Liver (tissue), 8 donors: ENCODE measurements at regions not wholly inside any gene's neighbourhood (a gene's known extent, or its start where the extent isn't known, plus 50 kb on each side); places are given as distances from the start of the nearest gene placed in this dataset.

Experiments used
- DNase-seq: peaks from one replicate; pipeline ENCODE4 v3.0.0-alpha.2; 2017; ENCODE audit warnings: low spot score
- H3K27ac ChIP-seq, 2 donors: one replicate each; pipeline ENCODE4 v1.7.0; 2013; ENCODE audit warnings: inconsistent platforms in 2 of 2, low read length in 2 of 2, control low read depth in 1 of 2, low read depth in 1 of 2, mild to moderate bottlenecking in 1 of 2
- H3K27me3 ChIP-seq, 4 donors: one replicate each; pipeline versions ENCODE4 v1.6.1 to v1.7.0; 2013; ENCODE audit warnings: low read length in 3 of 4, inconsistent platforms in 1 of 4, mild to moderate bottlenecking in 1 of 4, moderate library complexity in 1 of 4; ENCODE audit not compliant: control insufficient read depth in 4 of 4, insufficient read depth in 4 of 4
- H3K36me3 ChIP-seq, 4 donors: one replicate each; pipeline versions ENCODE4 v1.6.1 to v1.7.0; 2013; ENCODE audit warnings: low read length in 3 of 4, mild to moderate bottlenecking in 3 of 4, low read depth in 1 of 4, moderate library complexity in 1 of 4; ENCODE audit not compliant: control insufficient read depth in 4 of 4, insufficient read depth in 3 of 4
- H3K4me1 ChIP-seq, 4 donors: one replicate each; pipeline versions ENCODE4 v1.6.1 to v1.7.0; 2013; ENCODE audit warnings: low read length in 3 of 4, mild to moderate bottlenecking in 3 of 4, moderate library complexity in 1 of 4; ENCODE audit not compliant: control insufficient read depth in 4 of 4, insufficient read depth in 4 of 4
- H3K4me3 ChIP-seq, 3 donors: one replicate each; pipeline versions ENCODE4 v1.6.1 to v1.7.0; 2013; ENCODE audit warnings: low read length in 3 of 3, control low read depth in 1 of 3, low read depth in 1 of 3, mild to moderate bottlenecking in 1 of 3
- H3K9ac ChIP-seq, 2 donors: one replicate each; pipeline ENCODE4 v1.7.0; 2013; ENCODE audit warnings: low read length in 2 of 2, mild to moderate bottlenecking in 2 of 2, moderate library complexity in 2 of 2, control low read depth in 1 of 2, low read depth in 1 of 2
- H3K9me3 ChIP-seq, 4 donors: one replicate each; pipeline versions ENCODE4 v1.6.1 to v1.7.0; 2013; ENCODE audit warnings: low read length in 3 of 4; ENCODE audit not compliant: control insufficient read depth in 4 of 4
- ATF3 ChIP-seq: IDR thresholded peaks from 2 replicates; pipeline ENCODE4 v1.6.1; 2016; ENCODE audit warnings: antibody characterized with exemption
- CTCF ChIP-seq: fragments of 150-350 bp; IDR thresholded peaks from 2 replicates; pipeline ENCODE4 v1.5.1; 2017; ENCODE audit warnings: improper control_type of control experiment, low read depth, low read length; ENCODE audit not compliant: missing input control
- EGR1 ChIP-seq, 2 donors: IDR thresholded peaks; 2 replicates each; pipeline ENCODE4 v1.6.1; 2016 to 2018; ENCODE audit warnings: antibody characterized with exemption in 2 of 2, low read depth in 2 of 2
- FOXA1 ChIP-seq: IDR thresholded peaks from 2 replicates; pipeline ENCODE4 v1.6.1; 2016; ENCODE audit warnings: antibody characterized with exemption
- FOXA2 ChIP-seq: IDR thresholded peaks from 2 replicates; pipeline ENCODE4 v1.6.1; 2016; ENCODE audit warnings: antibody characterized with exemption
- GABPA ChIP-seq, 2 donors: IDR thresholded peaks in 1 of 2; conservative IDR thresholded peaks in 1 of 2; 2 replicates each; pipeline ENCODE4 v1.6.1; 2016; ENCODE audit warnings: antibody characterized with exemption in 2 of 2, mild to moderate bottlenecking in 1 of 2, moderate library complexity in 1 of 2
- HNF4G ChIP-seq: IDR thresholded peaks from 2 replicates; pipeline ENCODE4 v1.6.1; 2016; ENCODE audit warnings: antibody characterized with exemption
- JUND ChIP-seq, 2 donors: IDR thresholded peaks; 2 replicates each; pipeline ENCODE4 v1.6.1; 2016; ENCODE audit warnings: antibody characterized with exemption in 2 of 2
- MAX ChIP-seq: IDR thresholded peaks from 2 replicates; pipeline ENCODE4 v1.6.1; 2016; ENCODE audit warnings: antibody characterized with exemption
- RAD21 ChIP-seq, 2 donors: IDR thresholded peaks; 2 replicates each; pipeline ENCODE4 v1.6.1; 2016; ENCODE audit warnings: antibody characterized with exemption in 2 of 2, mild to moderate bottlenecking in 2 of 2
- RXRA ChIP-seq, 2 donors: IDR thresholded peaks; 2 replicates each; pipeline ENCODE4 v1.6.1; 2017 to 2018; ENCODE audit warnings: antibody characterized with exemption in 2 of 2, mild to moderate bottlenecking in 1 of 2
- SP1 ChIP-seq: IDR thresholded peaks from 2 replicates; pipeline ENCODE4 v1.6.1; 2018; ENCODE audit warnings: antibody characterized with exemption, mild to moderate bottlenecking
- TAF1 ChIP-seq: conservative IDR thresholded peaks from 2 replicates; pipeline ENCODE4 v1.6.1; 2016; ENCODE audit warnings: antibody characterized with exemption, mild to moderate bottlenecking
- ZBTB33 ChIP-seq: IDR thresholded peaks from 2 replicates; pipeline ENCODE4 v1.6.1; 2016; ENCODE audit warnings: antibody characterized with exemption
- WGBS: extraction: QIAGEN DNeasy Blood & Tissue Kit; methylation state at CpG from one replicate; pipeline ENCODE4 v1.1.7; 2013; 5-methylcytosine and 5-hydroxymethylcytosine counted together
- TF ChIP-seq, protein P1 (sequence below): IDR thresholded peaks from 2 replicates; pipeline ENCODE4 v1.6.1; 2016; ENCODE audit warnings: antibody characterized with exemption, mild to moderate bottlenecking
- donor health status: healthy.
- donor health status: healthy.
- donor health status: healthy.
- donor health status: healthy.
- donor health status: healthy.

- H3K27ac ChIP-seq: no peak overlapping the region
- H3K4me3 ChIP-seq: no peak overlapping the region
- no peak overlapping the region for H3K9ac ChIP-seq
- no peak for DNase-seq
- no peaks in the 10 kb centered on the region for H3K9me3 ChIP-seq
- TF ChIP-seq, protein P1, sequence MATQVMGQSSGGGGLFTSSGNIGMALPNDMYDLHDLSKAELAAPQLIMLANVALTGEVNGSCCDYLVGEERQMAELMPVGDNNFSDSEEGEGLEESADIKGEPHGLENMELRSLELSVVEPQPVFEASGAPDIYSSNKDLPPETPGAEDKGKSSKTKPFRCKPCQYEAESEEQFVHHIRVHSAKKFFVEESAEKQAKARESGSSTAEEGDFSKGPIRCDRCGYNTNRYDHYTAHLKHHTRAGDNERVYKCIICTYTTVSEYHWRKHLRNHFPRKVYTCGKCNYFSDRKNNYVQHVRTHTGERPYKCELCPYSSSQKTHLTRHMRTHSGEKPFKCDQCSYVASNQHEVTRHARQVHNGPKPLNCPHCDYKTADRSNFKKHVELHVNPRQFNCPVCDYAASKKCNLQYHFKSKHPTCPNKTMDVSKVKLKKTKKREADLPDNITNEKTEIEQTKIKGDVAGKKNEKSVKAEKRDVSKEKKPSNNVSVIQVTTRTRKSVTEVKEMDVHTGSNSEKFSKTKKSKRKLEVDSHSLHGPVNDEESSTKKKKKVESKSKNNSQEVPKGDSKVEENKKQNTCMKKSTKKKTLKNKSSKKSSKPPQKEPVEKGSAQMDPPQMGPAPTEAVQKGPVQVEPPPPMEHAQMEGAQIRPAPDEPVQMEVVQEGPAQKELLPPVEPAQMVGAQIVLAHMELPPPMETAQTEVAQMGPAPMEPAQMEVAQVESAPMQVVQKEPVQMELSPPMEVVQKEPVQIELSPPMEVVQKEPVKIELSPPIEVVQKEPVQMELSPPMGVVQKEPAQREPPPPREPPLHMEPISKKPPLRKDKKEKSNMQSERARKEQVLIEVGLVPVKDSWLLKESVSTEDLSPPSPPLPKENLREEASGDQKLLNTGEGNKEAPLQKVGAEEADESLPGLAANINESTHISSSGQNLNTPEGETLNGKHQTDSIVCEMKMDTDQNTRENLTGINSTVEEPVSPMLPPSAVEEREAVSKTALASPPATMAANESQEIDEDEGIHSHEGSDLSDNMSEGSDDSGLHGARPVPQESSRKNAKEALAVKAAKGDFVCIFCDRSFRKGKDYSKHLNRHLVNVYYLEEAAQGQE: no peak
- TF ChIP-seq SP1 (no peak), MAX (no peak), RAD21 (IDR thresholded peaks at IDR 0.05) (no peak), JUND (IDR thresholded peaks at IDR 0.05) (no peak), HNF4G (no peak), GABPA (IDR thresholded peaks at IDR 0.05 in 1 of 2, conservative IDR thresholded peaks at IDR 0.05 in 1 of 2) (no peak), CTCF (no peak), ATF3 (no peak), TAF1 (no peak)
- peaks cover 0 to 3% (median 0%) of the 10 kb centered on the region in 4 donors for H3K27me3 ChIP-seq
- H3K4me1 ChIP-seq: no peaks in the 10 kb centered on the region
- 87% methylated on average over 11 of the region's 11 CpGs for WGBS
- no peaks in the 10 kb centered on the region for H3K36me3 ChIP-seq
Observed at GRCh38 chr11:134997652-134998320, 585.7 kb upstream of the B3GAT1 start.

GRCh38 chr11:134995741-134996140, 583.7 kb upstream of the B3GAT1 start:
- no peak for DNase-seq
- Histone ChIP-seq H3K4me3 (no peak overlapping the region), H3K36me3 (no peaks in the 10 kb centered on the region), H3K9ac (no peak overlapping the region), H3K27me3 (peaks cover 0 to 3% (median 0%) of the 10 kb centered on the region in 4 donors), H3K27ac (no peak overlapping the region), H3K9me3 (no peaks in the 10 kb centered on the region), H3K4me1 (no peaks in the 10 kb centered on the region)
- 57% methylated on average over 5 of the region's 5 CpGs for WGBS
- TF ChIP-seq FOXA1 (no peak), HNF4G (no peak), JUND (IDR thresholded peaks at IDR 0.05) (no peak), ATF3 (no peak), TAF1 (no peak), MAX (no peak), ZBTB33 (no peak), EGR1 (IDR thresholded peaks at IDR 0.05; ENCODE audit: low read depth in 2 of 2) (no peak), FOXA2 (no peak), RAD21 (IDR thresholded peaks at IDR 0.05) (no peak), RXRA (IDR thresholded peaks at IDR 0.05) (no peak), SP1 (no peak), CTCF (no peak)
- TF ChIP-seq, protein P1: no peak
